Loucy (cell line): ENCODE measurements at regions not wholly inside any gene's neighbourhood (a gene's known extent, or its start where the extent isn't known, plus 50 kb on each side); places are given as distances from the start of the nearest gene placed in this dataset.

Source experiments
- H2AFZ ChIP-seq: fragments of 200-600 bp; sonication (generic); 2 replicates; pipeline ENCODE4 v1.6.0; 2016; ENCODE audit warnings: antibody characterized with exemption, mild to moderate bottlenecking, low read length, moderate library complexity
- H3F3A ChIP-seq: fragments of 200-600 bp; 2 replicates; pipeline ENCODE4 v1.6.0; 2016; ENCODE audit warnings: antibody characterized with exemption, low read depth, mild to moderate bottlenecking
- H3K27me3 ChIP-seq: fragments of 200-600 bp; sonication (generic); 2 replicates; pipeline ENCODE4 v1.6.1; 2014; ENCODE audit warnings: low read length, mild to moderate bottlenecking; ENCODE audit not compliant: insufficient read depth, poor library complexity, severe bottlenecking
- H3K36me3 ChIP-seq: fragments of 200-600 bp; sonication (generic); 2 replicates; pipeline ENCODE4 v1.6.1; 2016; ENCODE audit warnings: low read length; ENCODE audit not compliant: insufficient read depth
- H3K4me1 ChIP-seq: fragments of 200-600 bp; sonication (generic); 2 replicates; pipeline ENCODE4 v1.5.1; 2014; ENCODE audit warnings: low read length, mild to moderate bottlenecking; ENCODE audit not compliant: insufficient read depth, poor library complexity, severe bottlenecking
- H3K4me2 ChIP-seq: fragments of 200-600 bp; sonication (generic); 2 replicates; pipeline ENCODE4 v1.6.0; 2014; ENCODE audit warnings: antibody characterized with exemption, low read length, low read depth, mild to moderate bottlenecking; ENCODE audit not compliant: poor library complexity, severe bottlenecking
- H3K4me3 ChIP-seq: fragments of 200-600 bp; sonication (generic); 2 replicates; pipeline ENCODE4 v1.5.1; 2014; ENCODE audit warnings: low read length, mild to moderate bottlenecking, mixed read lengths; ENCODE audit not compliant: poor library complexity, severe bottlenecking
- H3K79me2 ChIP-seq: fragments of 200-600 bp; sonication (generic); 2 replicates; pipeline ENCODE4 v1.6.1; 2014; ENCODE audit warnings: low read length; ENCODE audit not compliant: insufficient read depth
- H3K9ac ChIP-seq: fragments of 200-600 bp; sonication (generic); 2 replicates; pipeline ENCODE4 v1.6.0; 2014; ENCODE audit warnings: mild to moderate bottlenecking, low read depth, low read length, moderate library complexity; ENCODE audit not compliant: poor library complexity, severe bottlenecking
- H3K9me2 ChIP-seq: fragments of 200-600 bp; sonication (generic); replicated peaks from 2 replicates; pipeline ENCODE4 v1.6.1; 2016; ENCODE audit warnings: low read depth, low read length, mixed read lengths
- H3K9me3 ChIP-seq: fragments of 200-600 bp; sonication (generic); 2 replicates; pipeline ENCODE4 v1.6.1; 2014; ENCODE audit warnings: mild to moderate bottlenecking, antibody characterized with exemption, low read length, low read depth; ENCODE audit not compliant: insufficient read depth
- H4K20me1 ChIP-seq: fragments of 200-600 bp; sonication (generic); 2 replicates; pipeline ENCODE4 v1.6.0; 2014; ENCODE audit warnings: antibody characterized with exemption, low read length, mild to moderate bottlenecking; ENCODE audit not compliant: insufficient read depth, poor library complexity, severe bottlenecking
- EZH2phosphoT487 ChIP-seq: fragments of 200-600 bp; IDR thresholded peaks from 2 replicates; pipeline ENCODE4 v1.6.1; 2018; ENCODE audit warnings: antibody characterized with exemption, mild to moderate bottlenecking, moderate library complexity, borderline replicate concordance
- TF ChIP-seq, protein P1 (sequence below): fragments of 200-600 bp; sonication (generic); conservative IDR thresholded peaks from 2 replicates; pipeline ENCODE4 v1.5.1; 2014; ENCODE audit warnings: mild to moderate bottlenecking, antibody characterized with exemption, low read length

DNA sequence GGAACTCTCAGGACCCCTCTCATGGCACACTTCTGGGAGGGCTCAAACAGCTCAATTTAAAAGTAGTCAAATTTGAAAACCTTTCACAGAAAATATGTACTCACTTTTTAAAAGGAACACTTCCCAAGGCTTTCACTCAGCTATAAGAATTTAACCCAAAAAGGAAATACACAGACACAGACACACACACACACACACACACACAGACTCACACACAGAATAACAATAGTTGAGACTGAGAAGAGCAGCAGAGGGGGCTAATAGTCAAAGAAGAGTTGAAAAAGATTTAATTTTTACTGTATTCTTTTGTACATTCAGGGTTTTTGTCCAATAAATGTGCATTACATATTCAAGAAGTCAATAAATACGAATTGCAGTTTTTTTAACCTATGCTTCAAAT lies 211.4 kb downstream of the HACE1 start:
- TF ChIP-seq EZH2phosphoT487: no peak
- TF ChIP-seq, protein P1, sequence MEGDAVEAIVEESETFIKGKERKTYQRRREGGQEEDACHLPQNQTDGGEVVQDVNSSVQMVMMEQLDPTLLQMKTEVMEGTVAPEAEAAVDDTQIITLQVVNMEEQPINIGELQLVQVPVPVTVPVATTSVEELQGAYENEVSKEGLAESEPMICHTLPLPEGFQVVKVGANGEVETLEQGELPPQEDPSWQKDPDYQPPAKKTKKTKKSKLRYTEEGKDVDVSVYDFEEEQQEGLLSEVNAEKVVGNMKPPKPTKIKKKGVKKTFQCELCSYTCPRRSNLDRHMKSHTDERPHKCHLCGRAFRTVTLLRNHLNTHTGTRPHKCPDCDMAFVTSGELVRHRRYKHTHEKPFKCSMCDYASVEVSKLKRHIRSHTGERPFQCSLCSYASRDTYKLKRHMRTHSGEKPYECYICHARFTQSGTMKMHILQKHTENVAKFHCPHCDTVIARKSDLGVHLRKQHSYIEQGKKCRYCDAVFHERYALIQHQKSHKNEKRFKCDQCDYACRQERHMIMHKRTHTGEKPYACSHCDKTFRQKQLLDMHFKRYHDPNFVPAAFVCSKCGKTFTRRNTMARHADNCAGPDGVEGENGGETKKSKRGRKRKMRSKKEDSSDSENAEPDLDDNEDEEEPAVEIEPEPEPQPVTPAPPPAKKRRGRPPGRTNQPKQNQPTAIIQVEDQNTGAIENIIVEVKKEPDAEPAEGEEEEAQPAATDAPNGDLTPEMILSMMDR: no peak
- 0 out of 2 replicates have a peak, but pooled peaks cover 2% of the 10 kb centered on the region for H3F3A ChIP-seq
- H3K4me3 ChIP-seq: no peak overlapping the region
- H3K9me2 ChIP-seq: no peaks in the 10 kb centered on the region
- no peaks in the 10 kb centered on the region for H3K79me2 ChIP-seq
- H4K20me1 ChIP-seq: no peaks in the 10 kb centered on the region
- H3K27me3 ChIP-seq: no peaks in the 10 kb centered on the region
- no peak overlapping the region for H3K4me2 ChIP-seq
- H3K36me3 ChIP-seq: no peaks in the 10 kb centered on the region
- H3K4me1 ChIP-seq: peaks cover 16% of the 10 kb centered on the region
- no peaks in the 10 kb centered on the region for H3K9me3 ChIP-seq
- no peak overlapping the region for H2AFZ ChIP-seq
- H3K9ac ChIP-seq: no peak overlapping the region

GRCh38 chr6:104644848-104645247 lies 214.9 kb downstream of the HACE1 start:
- Histone ChIP-seq H3K4me1 (peaks cover under 1% of the 10 kb centered on the region), H3K9ac (no peak overlapping the region), H3F3A (no peaks in the 10 kb centered on the region), H3K27me3 (no peaks in the 10 kb centered on the region), H4K20me1 (no peaks in the 10 kb centered on the region), H3K4me3 (no peak overlapping the region), H3K9me2 (no peaks in the 10 kb centered on the region), H3K79me2 (no peaks in the 10 kb centered on the region), H3K9me3 (no peaks in the 10 kb centered on the region), H2AFZ (no peak overlapping the region), H3K36me3 (no peaks in the 10 kb centered on the region), H3K4me2 (no peak overlapping the region)
- TF ChIP-seq, protein P1: no peak
- no peak for TF ChIP-seq EZH2phosphoT487

- H3K9me2 ChIP-seq: no peaks in the 10 kb centered on the region
- no peaks in the 10 kb centered on the region for H4K20me1 ChIP-seq
- H3K9me3 ChIP-seq: no peaks in the 10 kb centered on the region
- TF ChIP-seq, protein P1: no peak
- no peak for TF ChIP-seq EZH2phosphoT487
- H3K79me2 ChIP-seq: no peaks in the 10 kb centered on the region
- H3K4me2 ChIP-seq: no peak overlapping the region
- no peaks in the 10 kb centered on the region for H3K36me3 ChIP-seq
- H3K27me3 ChIP-seq: no peaks in the 10 kb centered on the region
- no peak overlapping the region for H3K9ac ChIP-seq
- no peak overlapping the region for H2AFZ ChIP-seq
- H3K4me1 ChIP-seq: peaks cover 20% of the 10 kb centered on the region
- no peaks in the 10 kb centered on the region for H3F3A ChIP-seq
- no peak overlapping the region for H3K4me3 ChIP-seq
These were observed 216.8 kb downstream of the HACE1 start for GRCh38 chr6:104642871-104643270.
